RPMI7951 (cell line): ENCODE measurements at regions not wholly inside any gene's neighbourhood (a gene's known extent, or its start where the extent isn't known, plus 50 kb on each side); places are given as distances from the start of the nearest gene placed in this dataset.
A peak's percentile ranks its signal among the peaks of the same experiment; 100 is the strongest.

Experiments used
- DNase-seq: peaks from one replicate; pipeline ENCODE4 v3.0.0-alpha.2; 2012; ENCODE audit warnings: low read depth

- DNase-seq, result peak; percentile 77
Observed at GRCh38 chr5:73374520-73375190, 73.9 kb downstream of the FOXD1 start.

- peak; percentile 67 for DNase-seq
Observed at GRCh38 chr5:73373814-73374510, 74.6 kb downstream of the FOXD1 start.

GRCh38 chr5:73370640-73371583 lies 77.7 kb downstream of the FOXD1 start:
- DNase-seq, result peak; percentile 95

GRCh38 chr5:73370095-73370494 lies 78.5 kb downstream of the FOXD1 start:
- no peak for DNase-seq

- DNase-seq, result peak; percentile 26
Observed at GRCh38 chr5:73369278-73369677, 79.3 kb downstream of the FOXD1 start.

- DNase-seq, result peak; percentile 73
Observed at GRCh38 chr5:73367650-73368049, 80.9 kb downstream of the FOXD1 start.

- DNase-seq, result no peak
Observed at GRCh38 chr5:73365990-73366667, 82.4 kb downstream of the FOXD1 start.

GRCh38 chr5:73365301-73365853 lies 83.2 kb downstream of the FOXD1 start:
- peak; percentile 53 for DNase-seq

- DNase-seq, result no peak
Observed at GRCh38 chr5:73363911-73364730, 84.5 kb downstream of the FOXD1 start.

- DNase-seq, result no peak
Observed at GRCh38 chr5:73359395-73359794, 89.2 kb downstream of the FOXD1 start.

GRCh38 chr5:73358366-73358765 lies 90.2 kb downstream of the FOXD1 start:
- DNase-seq, result no peak

GRCh38 chr5:73357576-73357975 lies 91.0 kb downstream of the FOXD1 start:
- no peak for DNase-seq

- DNase-seq, result no peak
Observed at GRCh38 chr5:73355108-73355507, 93.5 kb downstream of the FOXD1 start.

- no peak for DNase-seq
Observed at GRCh38 chr5:73354406-73354805, 94.2 kb downstream of the FOXD1 start.

- DNase-seq, result no peak
Observed at GRCh38 chr5:73352649-73353230, 95.8 kb downstream of the FOXD1 start.

- no peak for DNase-seq
Observed at GRCh38 chr5:73352243-73352642, 96.3 kb downstream of the FOXD1 start.

- no peak for DNase-seq
Observed at GRCh38 chr5:73351593-73351992, 97.0 kb downstream of the FOXD1 start.

- no peak for DNase-seq
Observed at GRCh38 chr5:73346878-73347408, 101.6 kb downstream of the FOXD1 start.

- no peak for DNase-seq
Observed at GRCh38 chr5:73344835-73345234, 103.7 kb downstream of the FOXD1 start.

- no peak for DNase-seq
Observed at GRCh38 chr5:73339711-73340110, 108.9 kb downstream of the FOXD1 start.
